Suprapubic skin (tissue), 4 donors: ENCODE measurements at regions not wholly inside any gene's neighbourhood (a gene's known extent, or its start where the extent isn't known, plus 50 kb on each side); places are given as distances from the start of the nearest gene placed in this dataset.

ENCODE experiments used
- CTCF ChIP-seq, 2 donors: fragments of 200-600 bp in 1 of 2; fragments of 450-650 bp in 1 of 2; sonication (generic) in 1 of 2; IDR thresholded peaks; one replicate each; pipeline ENCODE4 v1.5.1; 2016 to 2019; ENCODE audit warnings: antibody characterized with exemption in 2 of 2, mild to moderate bottlenecking in 1 of 2, moderate library complexity in 1 of 2
- POLR2A ChIP-seq, 2 donors: fragments of 450-650 bp; IDR thresholded peaks; one replicate each; pipeline ENCODE4 v1.6.1; 2017; ENCODE audit warnings: antibody characterized with exemption in 2 of 2, mild to moderate bottlenecking in 2 of 2, moderate library complexity in 2 of 2
- POLR2AphosphoS5 ChIP-seq, 3 donors: sonication (generic); formaldehyde crosslinking; IDR thresholded peaks; one replicate each; pipeline ENCODE4 v1.6.1; 2017; ENCODE audit warnings: antibody characterized with exemption in 3 of 3

DNA sequence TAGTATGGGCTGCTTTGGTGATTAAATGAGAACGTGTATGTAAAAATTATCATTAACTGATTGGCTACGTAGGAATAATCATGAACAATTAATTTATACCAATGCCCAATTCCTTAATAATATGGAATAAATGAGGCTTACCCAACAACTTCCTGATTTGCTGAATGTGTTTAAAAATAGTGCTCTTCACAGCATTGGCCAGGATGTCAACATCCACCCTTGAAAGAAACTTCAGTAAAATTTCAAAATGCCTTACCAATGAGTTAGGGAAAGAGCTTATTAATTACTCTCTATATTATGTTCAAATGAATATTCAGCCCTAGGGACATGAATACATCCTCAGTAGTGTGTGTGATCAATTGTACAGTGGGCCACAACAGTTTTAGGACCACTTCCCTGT, 401.4 kb downstream of the PSAT1 start:
- no peak for TF ChIP-seq CTCF (IDR thresholded peaks at IDR 0.05)
- TF ChIP-seq POLR2A (IDR thresholded peaks at IDR 0.05), result no peak
- TF ChIP-seq POLR2AphosphoS5 (IDR thresholded peaks at IDR 0.05), result no peak
